ENCODE measurements at regions not wholly inside any gene's neighbourhood (a gene's known extent, or its start where the extent isn't known, plus 50 kb on each side); places are given as distances from the start of the nearest gene placed in this dataset.

GRCh38 chr1:50308878-50309277 is 114.4 kb downstream of the DMRTA2 start:
- TF ChIP-seq POLR2AphosphoS5 (IDR thresholded peaks at IDR 0.05) (no peak), CTCF (IDR thresholded peaks at IDR 0.05) (no peak), POLR2A (IDR thresholded peaks at IDR 0.05) (no peak), EP300 (IDR thresholded peaks at IDR 0.05; ENCODE audit: low read depth) (no peak)
